ENCODE measurements at regions not wholly inside any gene's neighbourhood (a gene's known extent, or its start where the extent isn't known, plus 50 kb on each side); places are given as distances from the start of the nearest gene placed in this dataset.

DNA sequence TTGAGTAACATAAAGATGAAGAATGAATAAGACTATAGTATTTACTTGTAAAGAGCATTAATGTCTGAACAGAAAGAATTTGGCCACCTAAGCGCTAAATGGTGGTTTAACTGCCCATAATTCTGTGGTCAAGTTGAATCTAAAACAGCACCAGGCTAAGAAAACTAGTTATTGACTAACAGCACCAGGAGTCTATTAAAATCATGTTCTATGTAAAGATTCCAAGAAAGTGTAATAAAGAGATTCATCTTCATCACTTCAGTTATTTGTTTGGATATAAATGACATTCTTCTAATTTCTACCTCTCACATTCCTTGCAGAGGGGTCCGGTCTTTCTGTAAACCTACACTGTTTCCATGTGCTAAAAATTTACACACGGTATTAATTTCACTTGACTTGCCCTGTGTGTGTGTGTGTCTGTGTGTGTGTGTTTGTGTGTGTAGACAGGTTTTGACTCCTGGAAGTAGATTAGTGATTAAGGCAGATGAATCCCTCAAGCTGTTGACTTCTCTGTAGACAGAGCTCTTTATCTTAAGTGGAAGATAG is 84.4 kb downstream of the KLF6 start:
- TF ChIP-seq POLR2A (IDR thresholded peaks at IDR 0.05) (no peak), CTCF (IDR thresholded peaks at IDR 0.05) (no peak), POLR2AphosphoS5 (IDR thresholded peaks at IDR 0.05; ENCODE audit: insufficient read depth in 1 of 2, low read depth in 1 of 2) (no peak)

Data from vagina (tissue), 2 donors.